Kidney (tissue), 13 donors: ENCODE measurements at regions not wholly inside any gene's neighbourhood (a gene's known extent, or its start where the extent isn't known, plus 50 kb on each side); places are given as distances from the start of the nearest gene placed in this dataset.
"Not testable (repeated sequence)": the region's sequence is repeated elsewhere in the genome, so short reads cannot be mapped to it uniquely, and the experiment has no call there.

Source experiments
- DNase-seq, 5 donors: peaks; one replicate each; pipeline ENCODE4 v3.0.0-alpha.2; 2013 to 2020
- FAIRE-seq: peaks from 2 replicates; lab custom pipeline; 2012; peaks lifted over from hg19 to GRCh38; lab: Jason Lieb, UNC
- H3K27ac ChIP-seq, 2 donors: one replicate each; pipeline ENCODE4 v1.7.0; 2013; ENCODE audit warnings: low read depth in 2 of 2, low read length in 2 of 2, inconsistent platforms in 1 of 2
- H3K27me3 ChIP-seq: one replicate; pipeline ENCODE4 v1.7.1; 2013; ENCODE audit warnings: low read length, inconsistent platforms; ENCODE audit not compliant: control insufficient read depth, insufficient read depth
- H3K36me3 ChIP-seq, 3 donors: one replicate each; pipeline versions ENCODE4 v1.7.0 to v1.7.1; 2013; ENCODE audit warnings: low read length in 3 of 3, control low read depth in 1 of 3, inconsistent platforms in 1 of 3; ENCODE audit not compliant: insufficient read depth in 3 of 3, control insufficient read depth in 2 of 3
- H3K4me1 ChIP-seq, 3 donors: one replicate each; pipeline versions ENCODE4 v1.7.0 to v1.7.1; 2013; ENCODE audit warnings: low read length in 3 of 3, inconsistent platforms in 1 of 3, low read depth in 1 of 3; ENCODE audit not compliant: control insufficient read depth in 2 of 3, insufficient read depth in 2 of 3
- H3K4me3 ChIP-seq, 3 donors: one replicate each; pipeline versions ENCODE4 v1.7.0 to v1.8.1; 2013; ENCODE audit warnings: low read length in 3 of 3, control low read depth in 1 of 3, inconsistent platforms in 1 of 3
- H3K9ac ChIP-seq, 3 donors: one replicate each; pipeline versions ENCODE4 v1.7.0 to v1.7.1; 2013; ENCODE audit warnings: low read length in 3 of 3, control low read depth in 1 of 3, inconsistent platforms in 1 of 3
- H3K9me3 ChIP-seq, 3 donors: one replicate each; pipeline versions ENCODE4 v1.7.0 to v1.7.1; 2013; ENCODE audit warnings: low read length in 3 of 3, control low read depth in 1 of 3, inconsistent platforms in 1 of 3; ENCODE audit not compliant: control insufficient read depth in 2 of 3, insufficient read depth in 1 of 3
- intact Hi-C: fragments of 100-400 bp; cut with DNase I; formaldehyde crosslinking; loops from one replicate; pipeline ENCODE4 v1.11.1; 2022
- TF ChIP-seq, protein P1 (sequence below): IDR thresholded peaks from 3 replicates; pipeline ENCODE4 v1.5.1; 2012; ENCODE audit warnings: mild to moderate bottlenecking, moderate library complexity, borderline replicate concordance; ENCODE audit not compliant: insufficient read depth; ENCODE audit errors: extremely low read depth
- donor health status: control.
- donor health status: control.
- donor health status: control.
- donor health status: control.
- donor health status: control.
- donor health status: DM: yes; HTN: yes; CAD: no.
- donor health status: Normal renal cell carcinoma (clear cell type).

DNA sequence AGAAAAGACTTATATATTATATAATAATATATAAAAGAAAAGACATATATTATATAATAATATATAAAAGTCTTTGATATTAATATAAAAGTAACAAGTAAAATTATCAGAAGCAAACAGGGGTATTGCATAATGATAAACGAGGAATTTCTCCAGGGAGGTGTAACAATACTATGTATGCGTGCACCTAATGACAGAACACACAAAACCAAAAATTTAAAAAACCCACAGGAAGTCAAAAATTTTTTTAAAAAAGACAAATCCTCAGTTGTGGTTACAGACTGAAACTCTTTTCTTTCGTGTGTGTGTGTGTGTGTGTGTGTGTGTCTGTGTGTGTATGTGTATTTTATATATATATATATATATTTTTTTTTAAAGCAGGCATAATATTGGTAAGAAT, 279.2 kb upstream of the DPP6 start:
- no peaks in the 10 kb centered on the region for H3K36me3 ChIP-seq
- H3K27ac ChIP-seq: no peak overlapping the region
- intact Hi-C loops: no loop called here
- no peak for DNase-seq
- no peaks in the 10 kb centered on the region for H3K4me1 ChIP-seq
- TF ChIP-seq, protein P1, sequence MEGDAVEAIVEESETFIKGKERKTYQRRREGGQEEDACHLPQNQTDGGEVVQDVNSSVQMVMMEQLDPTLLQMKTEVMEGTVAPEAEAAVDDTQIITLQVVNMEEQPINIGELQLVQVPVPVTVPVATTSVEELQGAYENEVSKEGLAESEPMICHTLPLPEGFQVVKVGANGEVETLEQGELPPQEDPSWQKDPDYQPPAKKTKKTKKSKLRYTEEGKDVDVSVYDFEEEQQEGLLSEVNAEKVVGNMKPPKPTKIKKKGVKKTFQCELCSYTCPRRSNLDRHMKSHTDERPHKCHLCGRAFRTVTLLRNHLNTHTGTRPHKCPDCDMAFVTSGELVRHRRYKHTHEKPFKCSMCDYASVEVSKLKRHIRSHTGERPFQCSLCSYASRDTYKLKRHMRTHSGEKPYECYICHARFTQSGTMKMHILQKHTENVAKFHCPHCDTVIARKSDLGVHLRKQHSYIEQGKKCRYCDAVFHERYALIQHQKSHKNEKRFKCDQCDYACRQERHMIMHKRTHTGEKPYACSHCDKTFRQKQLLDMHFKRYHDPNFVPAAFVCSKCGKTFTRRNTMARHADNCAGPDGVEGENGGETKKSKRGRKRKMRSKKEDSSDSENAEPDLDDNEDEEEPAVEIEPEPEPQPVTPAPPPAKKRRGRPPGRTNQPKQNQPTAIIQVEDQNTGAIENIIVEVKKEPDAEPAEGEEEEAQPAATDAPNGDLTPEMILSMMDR: no peak
- H3K27me3 ChIP-seq: no peaks in the 10 kb centered on the region
- FAIRE-seq: peak; percentile 54
- H3K9me3 ChIP-seq: no peaks in the 10 kb centered on the region
- H3K9ac ChIP-seq: no peak overlapping the region
- H3K4me3 ChIP-seq: no peak overlapping the region

DNA sequence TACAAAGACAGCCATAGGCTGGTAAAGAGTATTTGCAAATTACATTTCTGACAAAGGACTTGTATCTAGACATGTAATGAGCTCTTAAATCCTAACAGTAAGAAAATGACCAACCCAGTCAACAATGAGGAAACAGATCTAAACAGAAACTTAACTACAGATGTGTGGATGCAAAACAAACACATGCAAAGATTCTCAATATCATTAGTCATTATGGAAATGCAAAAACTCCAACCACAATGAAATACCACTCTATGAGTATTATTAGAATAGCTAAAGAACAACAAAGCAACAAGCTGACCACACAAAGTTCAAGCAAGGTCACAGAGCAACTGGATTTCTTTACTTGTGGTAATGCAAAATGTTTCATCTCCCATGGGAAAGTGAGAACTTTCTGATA, 275.3 kb upstream of the DPP6 start:
- FAIRE-seq, DNase-seq, H3K9me3 ChIP-seq, H3K4me3 ChIP-seq, H3K27me3 ChIP-seq, H3K9ac ChIP-seq, H3K36me3 ChIP-seq, H3K27ac ChIP-seq, H3K4me1 ChIP-seq, intact Hi-C loops: not testable (repeated sequence)

DNA sequence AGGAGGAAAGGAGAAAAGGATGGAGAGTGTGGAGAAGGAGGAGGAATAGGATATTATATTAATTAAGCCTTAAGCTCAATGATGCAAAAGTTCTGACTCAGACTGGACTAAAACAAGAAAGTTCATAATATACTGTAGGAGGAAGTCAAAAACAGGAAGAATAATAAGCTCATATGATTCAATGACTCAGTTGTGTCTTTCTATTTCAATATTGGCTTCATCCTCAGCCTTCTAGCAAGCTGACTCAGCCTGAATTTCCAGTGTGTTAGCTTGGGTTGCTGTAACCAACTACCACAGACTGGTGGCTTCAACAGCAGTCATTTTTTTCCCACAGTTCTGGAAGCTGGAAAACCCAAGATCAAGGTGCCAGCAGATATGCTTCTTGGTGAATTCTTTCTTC, 254.8 kb upstream of the DPP6 start:
- H3K4me3 ChIP-seq, FAIRE-seq, H3K27me3 ChIP-seq, H3K36me3 ChIP-seq, H3K9me3 ChIP-seq, H3K27ac ChIP-seq, H3K4me1 ChIP-seq, DNase-seq, intact Hi-C loops, H3K9ac ChIP-seq: not testable (repeated sequence)

DNA sequence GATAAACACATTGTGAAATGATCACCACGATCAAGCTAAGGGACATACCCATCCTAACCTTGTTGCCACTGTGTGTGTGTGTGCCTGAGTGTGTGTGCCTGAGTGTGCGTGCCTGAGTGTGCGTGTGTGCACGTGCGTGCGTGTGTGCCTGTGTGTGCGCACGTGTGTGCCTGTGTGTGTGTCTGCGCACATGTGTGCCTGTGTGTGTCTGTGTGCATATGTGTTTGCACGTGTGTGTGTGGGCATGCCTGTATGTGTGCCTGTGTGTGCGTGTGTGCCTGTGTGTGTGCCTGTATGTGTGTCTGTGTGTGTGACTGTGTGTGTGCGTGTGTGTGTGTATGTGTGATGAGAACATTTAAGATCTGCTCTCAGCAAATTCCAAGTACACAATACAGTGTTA, 244.1 kb upstream of the DPP6 start:
- no peak overlapping the region for H3K27ac ChIP-seq
- intact Hi-C loops: no loop called here
- no peaks in the 10 kb centered on the region for H3K4me1 ChIP-seq
- TF ChIP-seq, protein P1: no peak
- no peaks in the 10 kb centered on the region for H3K27me3 ChIP-seq
- no peak overlapping the region for H3K9ac ChIP-seq
- H3K4me3 ChIP-seq: no peak overlapping the region
- no peaks in the 10 kb centered on the region for H3K9me3 ChIP-seq
- H3K36me3 ChIP-seq: no peaks in the 10 kb centered on the region
- DNase-seq: no peak
- no peak for FAIRE-seq

DNA sequence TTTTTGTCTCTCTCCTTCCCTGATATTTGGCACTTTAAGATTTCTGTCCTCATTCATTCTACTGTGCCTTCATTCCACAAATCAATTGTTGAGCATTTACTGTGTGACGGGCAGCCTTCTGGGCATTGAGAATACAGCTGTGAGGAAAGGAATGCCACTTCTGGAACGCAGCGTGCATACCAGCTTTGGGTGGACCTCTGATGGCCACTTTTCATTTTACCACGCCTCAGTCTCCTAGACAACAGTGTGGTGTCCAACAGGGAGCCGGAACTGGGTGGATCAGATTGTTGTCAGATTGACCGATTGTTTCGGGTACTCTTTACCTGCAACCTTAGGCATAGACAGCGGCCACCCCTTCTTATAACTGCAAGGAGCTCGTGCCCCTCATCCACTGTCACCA, 222.7 kb upstream of the DPP6 start:
- H3K27me3 ChIP-seq: no peaks in the 10 kb centered on the region
- H3K4me1 ChIP-seq: no peaks in the 10 kb centered on the region
- H3K9ac ChIP-seq: no peak overlapping the region
- FAIRE-seq: no peak
- H3K36me3 ChIP-seq: no peaks in the 10 kb centered on the region
- H3K27ac ChIP-seq: no peak overlapping the region
- H3K9me3 ChIP-seq: no peaks in the 10 kb centered on the region
- H3K4me3 ChIP-seq: no peak overlapping the region
- TF ChIP-seq, protein P1: no peak
- no peak for DNase-seq
- intact Hi-C loops: no loop called here
